ENCODE measurements at regions not wholly inside any gene's neighbourhood (a gene's known extent, or its start where the extent isn't known, plus 50 kb on each side); places are given as distances from the start of the nearest gene placed in this dataset.

GRCh38 chr4:22941688-22942375, 249.1 kb downstream of the GBA3 start:
- DNase-seq: no peak

GRCh38 chr4:22932326-22932725, 239.6 kb downstream of the GBA3 start:
- DNase-seq: no peak

GRCh38 chr4:22922426-22922825, 229.7 kb downstream of the GBA3 start:
- no peak for DNase-seq

GRCh38 chr4:22921936-22922335, 229.2 kb downstream of the GBA3 start:
- no peak for DNase-seq

GRCh38 chr4:22911285-22911684, 218.5 kb downstream of the GBA3 start:
- DNase-seq: no peak

GRCh38 chr4:22910200-22910599, 217.5 kb downstream of the GBA3 start:
- no peak for DNase-seq

DNA sequence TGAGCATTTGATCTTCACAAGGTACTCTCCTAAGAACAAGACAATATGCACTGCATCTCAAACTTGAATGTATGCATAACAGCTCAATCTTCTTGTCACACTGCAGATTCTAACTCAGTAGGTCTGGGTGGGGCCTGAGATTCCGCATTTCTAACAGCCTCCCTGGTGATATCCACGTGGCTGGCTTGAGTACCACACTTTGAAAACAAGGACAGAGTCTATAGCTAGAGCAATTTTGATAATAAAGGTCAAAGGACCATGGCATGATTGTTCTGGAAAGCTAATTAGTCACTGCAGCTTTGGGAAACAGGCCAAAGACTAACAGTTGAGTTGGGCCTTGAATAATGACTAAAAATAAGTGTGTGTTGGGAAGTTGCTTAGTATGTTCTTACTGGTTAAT, 213.3 kb downstream of the GBA3 start:
- DNase-seq: no peak

DNA sequence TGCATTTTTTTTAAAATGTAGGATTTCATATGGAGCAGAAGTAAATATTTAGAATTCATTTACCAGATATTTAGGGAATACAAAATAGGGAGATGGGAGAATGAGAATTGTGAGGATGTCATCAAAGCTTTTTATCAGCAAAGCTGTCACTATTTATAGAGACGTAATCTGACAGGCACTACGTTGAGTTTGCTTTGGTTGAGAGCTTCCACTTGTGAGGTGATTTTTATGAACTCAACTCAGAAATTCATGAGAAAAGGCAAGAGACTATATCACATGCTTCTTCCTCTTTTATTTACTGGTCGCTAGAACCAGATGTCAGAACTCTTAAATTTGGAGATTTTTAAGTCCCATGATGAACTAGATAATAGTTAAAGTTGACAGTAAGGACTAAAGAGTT, 211.2 kb downstream of the GBA3 start:
- DNase-seq: no peak

GRCh38 chr4:22901631-22902030, 208.9 kb downstream of the GBA3 start:
- peak; percentile 80 for DNase-seq

DNA sequence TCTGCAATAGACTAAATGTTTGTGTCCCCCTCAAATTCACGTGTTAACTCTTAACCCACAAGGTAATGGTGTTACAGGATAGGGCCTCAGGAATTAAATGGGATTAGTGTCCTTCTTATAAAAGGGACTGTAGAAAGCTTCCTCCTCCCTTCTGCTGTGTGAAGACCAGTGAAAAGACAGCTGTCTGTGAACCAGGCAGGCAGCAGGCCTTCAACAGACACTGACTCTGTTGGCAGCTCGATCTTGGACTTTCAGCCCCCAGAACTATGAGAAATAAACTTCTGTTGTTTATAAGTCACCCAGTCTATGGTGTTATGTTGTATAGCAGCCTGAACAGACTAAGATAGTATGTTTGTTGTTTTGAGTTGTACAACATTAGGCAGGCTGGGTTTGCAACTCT, 208.1 kb downstream of the GBA3 start:
- DNase-seq: no peak

GRCh38 chr4:22897520-22898108, 204.9 kb downstream of the GBA3 start:
- DNase-seq: peak; percentile 20

- no peak for DNase-seq
Observed at GRCh38 chr4:22895482-22895881, 202.7 kb downstream of the GBA3 start.

GRCh38 chr4:22884157-22884556, 191.4 kb downstream of the GBA3 start:
- DNase-seq: no peak

- DNase-seq: no peak
Observed at GRCh38 chr4:22881411-22881810, 188.7 kb downstream of the GBA3 start.

DNA sequence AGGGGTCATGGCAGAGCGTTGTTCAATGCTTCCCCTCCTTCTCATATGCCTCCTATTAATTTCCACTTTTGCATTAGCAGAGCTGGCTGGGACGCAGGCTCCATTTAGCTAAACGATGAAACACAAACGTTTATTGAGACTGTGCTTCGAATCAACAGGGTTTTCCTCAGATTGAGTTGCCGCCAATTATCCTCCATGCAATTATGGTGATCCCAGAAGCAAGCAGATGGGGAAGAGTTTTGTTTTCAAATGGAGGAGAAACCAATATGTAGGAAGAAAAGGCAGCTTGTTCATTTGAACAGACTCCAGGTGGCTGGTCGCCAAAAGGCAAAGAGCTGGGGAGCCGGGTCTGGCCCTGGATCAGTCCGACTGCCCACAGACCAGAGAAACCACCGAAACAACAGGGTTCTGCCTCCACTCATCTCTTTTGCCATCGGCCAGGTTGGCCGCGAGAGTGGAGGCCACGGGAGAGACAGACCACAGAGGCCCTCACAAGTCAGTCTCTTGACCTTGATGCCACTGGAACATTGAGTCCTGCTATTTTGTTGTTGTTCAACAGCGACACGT, 184.8 kb downstream of the GBA3 start:
- no peak for DNase-seq

GRCh38 chr4:22876270-22876669, 183.5 kb downstream of the GBA3 start:
- no peak for DNase-seq

DNA sequence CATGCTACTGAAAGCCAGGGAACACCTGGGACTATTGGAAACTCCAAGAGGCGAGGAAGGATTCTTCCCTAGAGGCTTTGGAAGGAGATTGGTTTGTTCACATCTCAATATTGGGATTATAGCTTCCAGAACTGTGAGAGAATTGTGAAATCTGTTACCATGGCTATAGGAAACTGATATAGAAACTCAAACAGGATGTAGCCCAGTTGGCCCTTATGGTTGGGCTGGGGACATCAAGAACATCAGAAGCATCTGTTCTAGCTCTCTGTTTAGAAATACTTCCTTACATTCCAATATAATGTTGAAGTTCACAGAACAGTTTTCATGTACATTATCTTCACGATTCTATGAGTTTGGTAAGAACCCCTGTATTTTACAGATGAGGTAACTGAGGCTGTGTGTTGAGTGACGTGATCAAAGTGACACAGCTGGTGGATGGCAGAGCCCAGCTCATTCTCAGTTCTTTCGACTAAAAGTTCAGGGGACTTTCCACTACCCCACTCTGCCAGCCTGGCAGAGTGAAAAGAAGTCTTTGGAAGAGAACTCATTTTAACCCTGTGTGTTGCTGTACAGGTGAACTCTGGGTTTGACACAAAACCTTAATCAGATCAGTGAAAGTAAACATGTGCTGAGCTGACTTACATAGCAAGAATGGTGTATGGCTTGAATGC, 183.0 kb downstream of the GBA3 start:
- DNase-seq: no peak

- DNase-seq: no peak
Observed at GRCh38 chr4:22874334-22874912, 181.7 kb downstream of the GBA3 start.

DNA sequence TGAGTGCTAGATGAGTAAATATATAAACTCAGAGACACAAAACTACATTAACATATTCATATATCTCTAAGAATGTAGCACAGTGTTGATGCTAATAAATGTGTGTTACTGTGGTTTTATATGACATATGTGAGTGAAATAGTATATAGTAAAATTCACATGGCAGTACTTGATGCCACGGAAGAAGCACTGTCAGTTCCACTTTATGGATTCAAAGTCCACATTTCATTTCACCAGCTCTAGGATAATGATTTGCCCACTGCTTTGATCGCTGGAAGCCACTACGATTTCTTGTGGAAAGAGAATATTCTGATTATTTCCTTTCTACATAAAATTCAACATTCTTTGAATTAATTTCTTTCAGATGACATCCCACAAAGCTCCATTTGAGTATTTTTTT, 181.2 kb downstream of the GBA3 start:
- no peak for DNase-seq

DNA sequence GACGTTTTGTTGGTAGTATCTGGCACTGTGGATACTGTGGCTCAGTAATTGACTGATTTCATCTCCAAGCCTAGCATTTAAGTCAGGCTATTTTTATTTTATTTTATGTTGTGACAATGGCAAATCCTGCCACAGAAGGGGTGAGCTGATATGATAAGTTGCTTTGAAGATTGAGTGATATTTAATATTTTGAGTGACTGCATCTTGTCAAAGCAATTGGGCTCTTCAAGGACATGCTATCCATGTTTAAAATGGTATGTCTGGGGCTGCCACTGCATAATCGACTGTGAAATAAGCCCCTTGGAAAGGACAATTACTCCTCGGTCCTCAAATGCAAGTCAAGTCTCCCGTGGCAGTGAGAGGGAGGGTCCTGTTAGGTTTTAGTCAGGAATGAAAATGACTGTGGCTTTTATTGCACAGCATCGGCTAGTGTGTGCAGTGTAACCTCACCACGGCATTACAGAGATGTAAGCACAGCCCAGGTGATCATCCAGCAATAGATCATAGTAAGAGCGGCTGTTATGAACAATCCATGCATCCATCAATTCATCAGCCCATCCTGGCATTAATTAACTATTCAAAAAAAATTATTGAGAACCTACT, 178.2 kb downstream of the GBA3 start:
- no peak for DNase-seq

GRCh38 chr4:22869235-22869634, 176.5 kb downstream of the GBA3 start:
- DNase-seq: no peak

Measured in fibroblast of skin of back (primary cell).